ENCODE measurements at regions not wholly inside any gene's neighbourhood (a gene's known extent, or its start where the extent isn't known, plus 50 kb on each side); places are given as distances from the start of the nearest gene placed in this dataset.

GRCh38 chr10:110423650-110424049 is 74.1 kb upstream of the DUSP5 start:
- no peak overlapping the region for H3K4me2 ChIP-seq (replicated peaks; ENCODE audit: low read depth, low read length, poor library complexity, severe bottlenecking)
- CTCF ChIA-PET = no interaction called here

GRCh38 chr10:110425684-110426293 is 71.9 kb upstream of the DUSP5 start:
- no peak overlapping the region for H2AFZ ChIP-seq (ENCODE audit: insufficient read depth, low read depth, low read length, poor library complexity, severe bottlenecking)
- no peak overlapping the region for H3K4me2 ChIP-seq (replicated peaks; ENCODE audit: low read depth, low read length, poor library complexity, severe bottlenecking)
- ATAC-seq (ENCODE audit: low read depth) (peak; percentile 28), DNase-seq (no peak)
- Mint-ChIP-seq H3K9me3 (ENCODE audit: insufficient read depth) (no peaks in the 10 kb centered on the region), H3K4me3 (no peak overlapping the region), H3K27me3 (peaks cover 11% of the 10 kb centered on the region), H3K4me1 (peaks cover 32% of the 10 kb centered on the region), H3K27ac (no peak overlapping the region)
- WGBS (ENCODE audit: insufficient coverage) = 63% methylated on average over 9 of the region's 11 CpGs
- TF ChIP-seq EZH2 (IDR thresholded peaks at IDR 0.05; ENCODE audit: borderline replicate concordance, insufficient read depth, low read depth, low read length, poor library complexity, severe bottlenecking) = no peak
- TF ChIP-seq CTCF (IDR thresholded peaks at IDR 0.05) = no peak
- H3K36me3 ChIP-seq (replicated peaks in 1 of 2; ENCODE audit: control extremely low read depth in 1 of 2, control insufficient read depth in 1 of 2, extremely low read depth in 1 of 2, insufficient read depth in 2 of 2, low read length in 1 of 2) = no peaks in the 10 kb centered on the region
- H3K27me3 ChIP-seq (replicated peaks in 1 of 4; ENCODE audit: control extremely low read depth in 1 of 4, control insufficient read depth in 3 of 4, insufficient read depth in 4 of 4, low read length in 3 of 4) = peaks cover 0 to 3% (median 1%) of the 10 kb centered on the region in 4 experiments
- H3K4me3 ChIP-seq (ENCODE audit: control extremely low read depth in 1 of 5, extremely low read depth in 1 of 5, insufficient read depth in 1 of 5, low read depth in 2 of 5, low read length in 4 of 5) = no peak overlapping the region
- no peaks in the 10 kb centered on the region for H4K20me1 ChIP-seq (ENCODE audit: control insufficient read depth, insufficient read depth, low read length, poor library complexity, severe bottlenecking)
- H3K79me2 ChIP-seq (ENCODE audit: control insufficient read depth, insufficient read depth, low read length) = no peaks in the 10 kb centered on the region
- H3K9me3 ChIP-seq (ENCODE audit: control extremely low read depth in 1 of 3, control insufficient read depth in 2 of 3, insufficient read depth in 1 of 3, low read length in 2 of 3) = no peaks in the 10 kb centered on the region
- ChIA-PET POLR2A (interaction anchor here (0.6 kb wide), 1 partner anchor 71 kb away, joined by 5 read pairs; no protein-coding TSS in a partner anchor), CTCF (no interaction called here)
- H3K27ac ChIP-seq (ENCODE audit: low read length in 2 of 2) = no peak overlapping the region
- intact Hi-C loops (cut with micrococcal nuclease) = no loop called here
- H3K9ac ChIP-seq (ENCODE audit: low read length) = no peak overlapping the region
- H3K4me1 ChIP-seq (ENCODE audit: control insufficient read depth in 2 of 2, insufficient read depth in 2 of 2, low read length in 2 of 2) = peaks cover 21 to 29% of the 10 kb centered on the region in 2 donors

More at GRCh38 chr10:110423650-110424049, 74.1 kb upstream of the DUSP5 start:
- H3K27ac Mint-ChIP-seq = no peak overlapping the region
- Histone ChIP-seq H3K9me3 (ENCODE audit: control extremely low read depth in 1 of 3, control insufficient read depth in 2 of 3, insufficient read depth in 1 of 3, low read length in 2 of 3) (no peaks in the 10 kb centered on the region), H3K4me3 (ENCODE audit: control extremely low read depth in 1 of 5, extremely low read depth in 1 of 5, insufficient read depth in 1 of 5, low read depth in 2 of 5, low read length in 4 of 5) (no peak overlapping the region), H3K4me1 (ENCODE audit: control insufficient read depth in 2 of 2, insufficient read depth in 2 of 2, low read length in 2 of 2) (peaks cover 38 to 48% of the 10 kb centered on the region in 2 donors), H3K27me3 (replicated peaks in 1 of 4; ENCODE audit: control extremely low read depth in 1 of 4, control insufficient read depth in 3 of 4, insufficient read depth in 4 of 4, low read length in 3 of 4) (peaks cover 0 to 5% (median 2%) of the 10 kb centered on the region in 4 experiments), H3K9ac (ENCODE audit: low read length) (no peak overlapping the region), H2AFZ (ENCODE audit: insufficient read depth, low read depth, low read length, poor library complexity, severe bottlenecking) (no peak overlapping the region), H3K27ac (ENCODE audit: low read length in 2 of 2) (no peak overlapping the region), H4K20me1 (ENCODE audit: control insufficient read depth, insufficient read depth, low read length, poor library complexity, severe bottlenecking) (no peaks in the 10 kb centered on the region), H3K79me2 (ENCODE audit: control insufficient read depth, insufficient read depth, low read length) (no peaks in the 10 kb centered on the region), H3K36me3 (replicated peaks in 1 of 2; ENCODE audit: control extremely low read depth in 1 of 2, control insufficient read depth in 1 of 2, extremely low read depth in 1 of 2, insufficient read depth in 2 of 2, low read length in 1 of 2) (no peaks in the 10 kb centered on the region)
- no peak overlapping the region for H3K4me3 Mint-ChIP-seq
- H3K9me3 Mint-ChIP-seq (ENCODE audit: insufficient read depth) = no peaks in the 10 kb centered on the region
- ATAC-seq (ENCODE audit: low read depth) (no peak), DNase-seq (no peak)
- 63% methylated on average over 2 of the region's 6 CpGs for WGBS (ENCODE audit: insufficient coverage)
- peaks cover 48% of the 10 kb centered on the region for H3K4me1 Mint-ChIP-seq
- no peak for TF ChIP-seq EZH2 (IDR thresholded peaks at IDR 0.05; ENCODE audit: borderline replicate concordance, insufficient read depth, low read depth, low read length, poor library complexity, severe bottlenecking)
- TF ChIP-seq CTCF (IDR thresholded peaks at IDR 0.05) = no peak
- peaks cover 19% of the 10 kb centered on the region for H3K27me3 Mint-ChIP-seq
- intact Hi-C loops (cut with micrococcal nuclease) = no loop called here
- POLR2A ChIA-PET = no interaction called here

All from B cell (primary cell).